A549 (cell line): ENCODE measurements at regions not wholly inside any gene's neighbourhood (a gene's known extent, or its start where the extent isn't known, plus 50 kb on each side); places are given as distances from the start of the nearest gene placed in this dataset.

Experiments
- MYC ChIP-seq: IDR thresholded peaks from 2 replicates; pipeline ENCODE4 v1.6.1; 2012; ENCODE audit warnings: mild to moderate bottlenecking, inconsistent platforms, low read length, improper control_type of control experiment, borderline replicate concordance
- POLR2A ChIP-seq: IDR thresholded peaks from 2 replicates; pipeline ENCODE4 v1.6.1; 2012; ENCODE audit warnings: mild to moderate bottlenecking, low read length
- RAD21 ChIP-seq, 2 experiments: fragments of >200 bp in 1 of 2; sonication (Bioruptor Twin) in 1 of 2; formaldehyde crosslinking in 1 of 2; IDR thresholded peaks in 1 of 2; conservative IDR thresholded peaks in 1 of 2; 2 replicates in 1 of 2; 3 replicates in 1 of 2; pipeline ENCODE4 v1.6.1; 2012 to 2018; ENCODE audit warnings: inconsistent platforms in 1 of 2
- SMC3 ChIP-seq: fragments of >200 bp; sonication (Bioruptor Twin); formaldehyde crosslinking; IDR thresholded peaks from 3 replicates; pipeline ENCODE4 v1.6.1; 2018; ENCODE audit warnings: inconsistent platforms
- TF ChIP-seq, protein P1 (sequence below): fragments of >200 bp; sonication (Bioruptor Twin); formaldehyde crosslinking; IDR thresholded peaks from 3 replicates; pipeline ENCODE4 v1.5.1; 2016

DNA sequence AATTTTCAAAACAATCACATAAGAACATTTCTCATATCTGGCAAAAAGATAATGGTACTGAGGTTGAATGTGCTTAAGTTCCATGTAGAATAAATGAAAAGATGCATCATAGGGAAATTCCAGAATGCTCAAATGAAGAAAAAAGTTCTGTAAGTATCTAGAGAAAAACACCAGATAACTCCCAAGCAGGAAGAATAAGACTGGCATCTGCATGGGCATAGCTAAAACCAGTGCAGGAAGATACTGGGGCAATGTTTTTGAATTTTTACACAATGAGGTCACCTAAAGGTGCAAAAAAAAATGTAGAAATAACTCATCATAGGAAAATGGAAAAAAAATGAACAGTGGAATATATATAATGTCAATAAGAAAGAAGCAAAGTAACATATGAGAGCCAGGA is 275.2 kb downstream of the BAMBI start:
- no peak for TF ChIP-seq MYC
- no peak for TF ChIP-seq SMC3
- no peak for TF ChIP-seq POLR2A
- TF ChIP-seq, protein P1, sequence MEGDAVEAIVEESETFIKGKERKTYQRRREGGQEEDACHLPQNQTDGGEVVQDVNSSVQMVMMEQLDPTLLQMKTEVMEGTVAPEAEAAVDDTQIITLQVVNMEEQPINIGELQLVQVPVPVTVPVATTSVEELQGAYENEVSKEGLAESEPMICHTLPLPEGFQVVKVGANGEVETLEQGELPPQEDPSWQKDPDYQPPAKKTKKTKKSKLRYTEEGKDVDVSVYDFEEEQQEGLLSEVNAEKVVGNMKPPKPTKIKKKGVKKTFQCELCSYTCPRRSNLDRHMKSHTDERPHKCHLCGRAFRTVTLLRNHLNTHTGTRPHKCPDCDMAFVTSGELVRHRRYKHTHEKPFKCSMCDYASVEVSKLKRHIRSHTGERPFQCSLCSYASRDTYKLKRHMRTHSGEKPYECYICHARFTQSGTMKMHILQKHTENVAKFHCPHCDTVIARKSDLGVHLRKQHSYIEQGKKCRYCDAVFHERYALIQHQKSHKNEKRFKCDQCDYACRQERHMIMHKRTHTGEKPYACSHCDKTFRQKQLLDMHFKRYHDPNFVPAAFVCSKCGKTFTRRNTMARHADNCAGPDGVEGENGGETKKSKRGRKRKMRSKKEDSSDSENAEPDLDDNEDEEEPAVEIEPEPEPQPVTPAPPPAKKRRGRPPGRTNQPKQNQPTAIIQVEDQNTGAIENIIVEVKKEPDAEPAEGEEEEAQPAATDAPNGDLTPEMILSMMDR = no peak
- no peak for TF ChIP-seq RAD21 (conservative IDR thresholded peaks at IDR 0.05 in 1 of 2, IDR thresholded peaks at IDR 0.05 in 1 of 2)
